Left hindlimb (tissue), 1 donor: ENCODE measurements at regions not wholly inside any gene's neighbourhood (a gene's known extent, or its start where the extent isn't known, plus 50 kb on each side); places are given as distances from the start of the nearest gene placed in this dataset.
A peak's percentile ranks its signal among the peaks of the same experiment; 100 is the strongest.
"Not testable (repeated sequence)": the region's sequence is repeated elsewhere in the genome, so short reads cannot be mapped to it uniquely, and the experiment has no call there.

Experiments used
- DNase-seq: peaks from one replicate; pipeline ENCODE4 v3.0.0-alpha.2; 2018

GRCh38 chr4:131883181-131883580 lies 1265.9 kb upstream of the PCDH10 start:
- not testable (repeated sequence) for DNase-seq

GRCh38 chr4:131925662-131926061 lies 1223.4 kb upstream of the PCDH10 start:
- DNase-seq: not testable (repeated sequence)

- DNase-seq: not testable (repeated sequence)
These were observed 1181.4 kb upstream of the PCDH10 start for GRCh38 chr4:131967646-131968045.

- DNase-seq: no peak
These were observed 1174.4 kb upstream of the PCDH10 start for GRCh38 chr4:131974730-131975129.

GRCh38 chr4:131975276-131976132 lies 1173.6 kb upstream of the PCDH10 start:
- DNase-seq: peak; percentile 25

GRCh38 chr4:131976133-131977002 lies 1172.7 kb upstream of the PCDH10 start:
- DNase-seq: not testable (repeated sequence)

- no peak for DNase-seq
These were observed 1171.0 kb upstream of the PCDH10 start for GRCh38 chr4:131978120-131978519.

GRCh38 chr4:131989576-131989975 lies 1159.5 kb upstream of the PCDH10 start:
- no peak for DNase-seq

- DNase-seq: no peak
These were observed 1147.6 kb upstream of the PCDH10 start for GRCh38 chr4:132001542-132001941.

GRCh38 chr4:132003593-132003992 lies 1145.5 kb upstream of the PCDH10 start:
- no peak for DNase-seq

- DNase-seq: no peak
These were observed 1133.8 kb upstream of the PCDH10 start for GRCh38 chr4:132015321-132015720.

GRCh38 chr4:132016703-132017350 lies 1132.3 kb upstream of the PCDH10 start:
- DNase-seq: no peak

- DNase-seq: no peak
These were observed 1122.9 kb upstream of the PCDH10 start for GRCh38 chr4:132026166-132026565.

- DNase-seq: no peak
These were observed 1122.3 kb upstream of the PCDH10 start for GRCh38 chr4:132026816-132027215.

- DNase-seq: no peak
These were observed 1092.6 kb upstream of the PCDH10 start for GRCh38 chr4:132056496-132056895.

GRCh38 chr4:132059227-132059626 lies 1089.9 kb upstream of the PCDH10 start:
- DNase-seq: no peak

GRCh38 chr4:132062611-132063239 lies 1086.4 kb upstream of the PCDH10 start:
- no peak for DNase-seq

GRCh38 chr4:132063829-132064228 lies 1085.3 kb upstream of the PCDH10 start:
- DNase-seq: no peak

GRCh38 chr4:132065940-132066495 lies 1083.1 kb upstream of the PCDH10 start:
- no peak for DNase-seq

GRCh38 chr4:132071815-132072214 lies 1077.3 kb upstream of the PCDH10 start:
- DNase-seq: no peak

GRCh38 chr4:132076829-132077228 lies 1072.3 kb upstream of the PCDH10 start:
- no peak for DNase-seq

- no peak for DNase-seq
These were observed 1064.0 kb upstream of the PCDH10 start for GRCh38 chr4:132085105-132085504.
